ENCODE measurements at regions not wholly inside any gene's neighbourhood (a gene's known extent, or its start where the extent isn't known, plus 50 kb on each side); places are given as distances from the start of the nearest gene placed in this dataset.

- Histone ChIP-seq H3K4me3 (ENCODE audit: control insufficient read depth in 2 of 3, extremely low read depth in 1 of 3, insufficient read depth in 2 of 3, low read depth in 1 of 3, low read length in 3 of 3) (no peak overlapping the region), H3K4me2 (ENCODE audit: control insufficient read depth, extremely low read depth, insufficient read depth, low read depth, low read length) (no peak overlapping the region), H3K9me1 (ENCODE audit: control insufficient read depth, extremely low read depth, insufficient read depth, low read length) (no peaks in the 10 kb centered on the region), H3K79me2 (ENCODE audit: control insufficient read depth, insufficient read depth, low read length) (no peaks in the 10 kb centered on the region), H2AFZ (ENCODE audit: control insufficient read depth, low read length) (no peak overlapping the region), H3K27ac (ENCODE audit: control insufficient read depth, insufficient read depth, low read length) (no peak overlapping the region), H3K27me3 (ENCODE audit: control insufficient read depth, extremely low read depth, insufficient read depth, low read length) (no peaks in the 10 kb centered on the region), H3K9ac (ENCODE audit: control insufficient read depth, extremely low read depth, insufficient read depth, low read length) (no peak overlapping the region), H3K36me3 (ENCODE audit: control insufficient read depth in 2 of 2, extremely low read depth in 1 of 2, insufficient read depth in 2 of 2, low read length in 2 of 2) (no peaks in the 10 kb centered on the region), H3K4me1 (ENCODE audit: control insufficient read depth, extremely low read depth, insufficient read depth, low read length) (no peaks in the 10 kb centered on the region), H3K9me3 (ENCODE audit: control insufficient read depth, low read depth, low read length) (no peaks in the 10 kb centered on the region), H4K20me1 (ENCODE audit: control insufficient read depth, extremely low read depth, insufficient read depth, low read length) (no peaks in the 10 kb centered on the region)
- dilution Hi-C loops (cut with MboI; ENCODE audit: extremely low pct_ligation_motif_present, low sequenced_read_pairs): no loop called here
- no peak for DNase-seq (ENCODE audit: low read depth, low spot score)
- FAIRE-seq: no peak
- TF ChIP-seq CTCF (optimal IDR thresholded peaks at IDR 0.05 in 1 of 3, IDR thresholded peaks at IDR 0.05 in 1 of 3, conservative IDR thresholded peaks at IDR 0.05 in 1 of 3; ENCODE audit: extremely low read depth in 1 of 3, insufficient read depth in 2 of 3, low read length in 3 of 3): no peak
These were observed 373.2 kb downstream of the TRIB2 start for GRCh38 chr2:13089971-13090370.

- Histone ChIP-seq H3K36me3 (ENCODE audit: control insufficient read depth in 2 of 2, extremely low read depth in 1 of 2, insufficient read depth in 2 of 2, low read length in 2 of 2) (no peaks in the 10 kb centered on the region), H3K9me1 (ENCODE audit: control insufficient read depth, extremely low read depth, insufficient read depth, low read length) (no peaks in the 10 kb centered on the region), H2AFZ (ENCODE audit: control insufficient read depth, low read length) (no peak overlapping the region), H3K9me3 (ENCODE audit: control insufficient read depth, low read depth, low read length) (no peaks in the 10 kb centered on the region), H3K27ac (ENCODE audit: control insufficient read depth, insufficient read depth, low read length) (no peak overlapping the region), H3K27me3 (ENCODE audit: control insufficient read depth, extremely low read depth, insufficient read depth, low read length) (no peaks in the 10 kb centered on the region), H3K4me2 (ENCODE audit: control insufficient read depth, extremely low read depth, insufficient read depth, low read depth, low read length) (no peak overlapping the region), H3K79me2 (ENCODE audit: control insufficient read depth, insufficient read depth, low read length) (no peaks in the 10 kb centered on the region), H3K4me3 (ENCODE audit: control insufficient read depth in 2 of 3, extremely low read depth in 1 of 3, insufficient read depth in 2 of 3, low read depth in 1 of 3, low read length in 3 of 3) (no peak overlapping the region), H4K20me1 (ENCODE audit: control insufficient read depth, extremely low read depth, insufficient read depth, low read length) (no peaks in the 10 kb centered on the region), H3K9ac (ENCODE audit: control insufficient read depth, extremely low read depth, insufficient read depth, low read length) (no peak overlapping the region), H3K4me1 (ENCODE audit: control insufficient read depth, extremely low read depth, insufficient read depth, low read length) (no peaks in the 10 kb centered on the region)
- no peak for FAIRE-seq
- dilution Hi-C loops (cut with MboI; ENCODE audit: extremely low pct_ligation_motif_present, low sequenced_read_pairs): no loop called here
- TF ChIP-seq CTCF (optimal IDR thresholded peaks at IDR 0.05 in 1 of 3, IDR thresholded peaks at IDR 0.05 in 1 of 3, conservative IDR thresholded peaks at IDR 0.05 in 1 of 3; ENCODE audit: extremely low read depth in 1 of 3, insufficient read depth in 2 of 3, low read length in 3 of 3) (no peak), EZH2 (IDR thresholded peaks at IDR 0.05; ENCODE audit: low read length) (no peak)
- DNase-seq (ENCODE audit: low read depth, low spot score): no peak
These were observed 374.7 kb downstream of the TRIB2 start for GRCh38 chr2:13091455-13091854.
